ENCODE measurements at regions not wholly inside any gene's neighbourhood (a gene's known extent, or its start where the extent isn't known, plus 50 kb on each side); places are given as distances from the start of the nearest gene placed in this dataset.
A peak's percentile ranks its signal among the peaks of the same experiment; 100 is the strongest.

GRCh38 chr7:81155654-81156373 lies 237.0 kb upstream of the SEMA3C start (continued):
- TF ChIP-seq ZBTB25 (CRISPR knock-in tag; IDR thresholded peaks at IDR 0.05) (peak; percentile 59; the same call in 1 of the 2 replicates), PLSCR1 (CRISPR knock-in tag; IDR thresholded peaks at IDR 0.05; ENCODE audit: borderline replicate concordance) (no peak), MBNL3 (CRISPR knock-in tag; conservative IDR thresholded peaks at IDR 0.05) (no peak), SOX13 (IDR thresholded peaks at IDR 0.05) (peak; percentile 45; the same call in 1 of the 2 replicates), SOX13 (CRISPR knock-in tag; conservative IDR thresholded peaks at IDR 0.05 in 1 of 2, IDR thresholded peaks at IDR 0.05 in 1 of 2) (peak in 1 of 2 experiments; percentile 95; a peak in 2 of 4 replicates), NR2F6 (IDR thresholded peaks at IDR 0.05) (0 out of 2 replicates have a peak, but pooled peaks have one; percentile 25), NR2F6 (CRISPR knock-in tag; IDR thresholded peaks at IDR 0.05) (no peak), ZNF564 (CRISPR knock-in tag; IDR thresholded peaks at IDR 0.05) (no peak), NR3C1 (CRISPR knock-in tag; IDR thresholded peaks at IDR 0.05) (no peak), ZBTB43 (CRISPR knock-in tag; conservative IDR thresholded peaks at IDR 0.05) (0 out of 2 replicates have a peak, but pooled peaks have one; percentile 71), TP53 (CRISPR knock-in tag; conservative IDR thresholded peaks at IDR 0.05) (no peak), REXO4 (CRISPR knock-in tag; IDR thresholded peaks at IDR 0.05; ENCODE audit: borderline replicate concordance) (no peak), ESRRA (CRISPR knock-in tag; IDR thresholded peaks at IDR 0.05; ENCODE audit: low read depth) (no peak), HOXA3 (CRISPR knock-in tag; IDR thresholded peaks at IDR 0.05) (no peak), ZBTB37 (CRISPR knock-in tag; IDR thresholded peaks at IDR 0.05) (no peak), MIXL1 (CRISPR knock-in tag; IDR thresholded peaks at IDR 0.05) (peak; percentile 86), POGZ (CRISPR knock-in tag; IDR thresholded peaks at IDR 0.05) (peak; percentile 54; the same call in 1 of the 2 replicates)
- TF ChIP-seq, protein P1, sequence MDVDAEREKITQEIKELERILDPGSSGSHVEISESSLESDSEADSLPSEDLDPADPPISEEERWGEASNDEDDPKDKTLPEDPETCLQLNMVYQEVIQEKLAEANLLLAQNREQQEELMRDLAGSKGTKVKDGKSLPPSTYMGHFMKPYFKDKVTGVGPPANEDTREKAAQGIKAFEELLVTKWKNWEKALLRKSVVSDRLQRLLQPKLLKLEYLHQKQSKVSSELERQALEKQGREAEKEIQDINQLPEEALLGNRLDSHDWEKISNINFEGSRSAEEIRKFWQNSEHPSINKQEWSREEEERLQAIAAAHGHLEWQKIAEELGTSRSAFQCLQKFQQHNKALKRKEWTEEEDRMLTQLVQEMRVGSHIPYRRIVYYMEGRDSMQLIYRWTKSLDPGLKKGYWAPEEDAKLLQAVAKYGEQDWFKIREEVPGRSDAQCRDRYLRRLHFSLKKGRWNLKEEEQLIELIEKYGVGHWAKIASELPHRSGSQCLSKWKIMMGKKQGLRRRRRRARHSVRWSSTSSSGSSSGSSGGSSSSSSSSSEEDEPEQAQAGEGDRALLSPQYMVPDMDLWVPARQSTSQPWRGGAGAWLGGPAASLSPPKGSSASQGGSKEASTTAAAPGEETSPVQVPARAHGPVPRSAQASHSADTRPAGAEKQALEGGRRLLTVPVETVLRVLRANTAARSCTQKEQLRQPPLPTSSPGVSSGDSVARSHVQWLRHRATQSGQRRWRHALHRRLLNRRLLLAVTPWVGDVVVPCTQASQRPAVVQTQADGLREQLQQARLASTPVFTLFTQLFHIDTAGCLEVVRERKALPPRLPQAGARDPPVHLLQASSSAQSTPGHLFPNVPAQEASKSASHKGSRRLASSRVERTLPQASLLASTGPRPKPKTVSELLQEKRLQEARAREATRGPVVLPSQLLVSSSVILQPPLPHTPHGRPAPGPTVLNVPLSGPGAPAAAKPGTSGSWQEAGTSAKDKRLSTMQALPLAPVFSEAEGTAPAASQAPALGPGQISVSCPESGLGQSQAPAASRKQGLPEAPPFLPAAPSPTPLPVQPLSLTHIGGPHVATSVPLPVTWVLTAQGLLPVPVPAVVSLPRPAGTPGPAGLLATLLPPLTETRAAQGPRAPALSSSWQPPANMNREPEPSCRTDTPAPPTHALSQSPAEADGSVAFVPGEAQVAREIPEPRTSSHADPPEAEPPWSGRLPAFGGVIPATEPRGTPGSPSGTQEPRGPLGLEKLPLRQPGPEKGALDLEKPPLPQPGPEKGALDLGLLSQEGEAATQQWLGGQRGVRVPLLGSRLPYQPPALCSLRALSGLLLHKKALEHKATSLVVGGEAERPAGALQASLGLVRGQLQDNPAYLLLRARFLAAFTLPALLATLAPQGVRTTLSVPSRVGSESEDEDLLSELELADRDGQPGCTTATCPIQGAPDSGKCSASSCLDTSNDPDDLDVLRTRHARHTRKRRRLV (CRISPR knock-in tag; IDR thresholded peaks at IDR 0.05): no peak

All from HepG2 (cell line).